ENCODE measurements at regions not wholly inside any gene's neighbourhood (a gene's known extent, or its start where the extent isn't known, plus 50 kb on each side); places are given as distances from the start of the nearest gene placed in this dataset.

DNA sequence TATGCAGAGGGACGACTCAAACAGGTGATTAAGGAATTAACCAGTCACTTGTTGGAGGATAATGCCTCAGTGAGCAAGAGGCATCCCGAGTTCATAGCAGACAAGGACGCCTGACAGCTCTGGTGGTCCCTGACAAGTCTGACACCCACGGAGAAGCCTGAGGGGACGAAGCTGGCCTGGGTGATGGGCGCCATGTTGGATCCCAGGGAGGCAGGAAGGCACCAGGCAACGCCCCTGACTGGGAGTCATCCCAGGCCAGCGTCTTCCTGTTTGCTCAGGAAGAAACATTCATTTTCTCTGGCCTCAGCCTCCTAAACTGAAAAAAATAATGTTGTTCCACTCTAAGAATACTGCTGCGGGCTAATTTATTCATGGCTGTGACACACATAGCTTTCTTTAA is 92.1 kb upstream of the ATP8B1 start:
- TF ChIP-seq, protein P1, sequence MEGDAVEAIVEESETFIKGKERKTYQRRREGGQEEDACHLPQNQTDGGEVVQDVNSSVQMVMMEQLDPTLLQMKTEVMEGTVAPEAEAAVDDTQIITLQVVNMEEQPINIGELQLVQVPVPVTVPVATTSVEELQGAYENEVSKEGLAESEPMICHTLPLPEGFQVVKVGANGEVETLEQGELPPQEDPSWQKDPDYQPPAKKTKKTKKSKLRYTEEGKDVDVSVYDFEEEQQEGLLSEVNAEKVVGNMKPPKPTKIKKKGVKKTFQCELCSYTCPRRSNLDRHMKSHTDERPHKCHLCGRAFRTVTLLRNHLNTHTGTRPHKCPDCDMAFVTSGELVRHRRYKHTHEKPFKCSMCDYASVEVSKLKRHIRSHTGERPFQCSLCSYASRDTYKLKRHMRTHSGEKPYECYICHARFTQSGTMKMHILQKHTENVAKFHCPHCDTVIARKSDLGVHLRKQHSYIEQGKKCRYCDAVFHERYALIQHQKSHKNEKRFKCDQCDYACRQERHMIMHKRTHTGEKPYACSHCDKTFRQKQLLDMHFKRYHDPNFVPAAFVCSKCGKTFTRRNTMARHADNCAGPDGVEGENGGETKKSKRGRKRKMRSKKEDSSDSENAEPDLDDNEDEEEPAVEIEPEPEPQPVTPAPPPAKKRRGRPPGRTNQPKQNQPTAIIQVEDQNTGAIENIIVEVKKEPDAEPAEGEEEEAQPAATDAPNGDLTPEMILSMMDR (IDR thresholded peaks at IDR 0.05), result no peak
- 94% methylated on average over 8 of the region's 9 CpGs for WGBS (ENCODE audit: insufficient coverage)
- H3K9ac ChIP-seq (ENCODE audit: insufficient read depth, low read length, poor library complexity, severe bottlenecking), result no peak overlapping the region
- Mint-ChIP-seq H3K9me3 (peaks cover 2 to 20% (median 8%) of the 10 kb centered on the region in 7 donors), H3K27ac (no peak overlapping the region), H3K36me3 (no peaks in the 10 kb centered on the region), H3K27me3 (ENCODE audit: low read depth in 3 of 3) (peaks cover 0 to 13% (median 6%) of the 10 kb centered on the region in 3 donors), H3K4me1 (no peaks in the 10 kb centered on the region), H3K4me3 (no peak overlapping the region)
- no peak overlapping the region for H2AFZ ChIP-seq (ENCODE audit: insufficient read depth, low read depth, low read length, poor library complexity, severe bottlenecking)
- DNase-seq, result no peak
- H4K20me1 ChIP-seq (ENCODE audit: insufficient read depth, low read length), result no peaks in the 10 kb centered on the region
- H3K36me3 ChIP-seq (replicated peaks in 1 of 2; ENCODE audit: control insufficient read depth in 1 of 2, insufficient read depth in 2 of 2, low read length in 2 of 2), result no peaks in the 10 kb centered on the region
- no peaks in the 10 kb centered on the region for H3K79me2 ChIP-seq (ENCODE audit: insufficient read depth, low read length)
- H3K4me2 ChIP-seq (replicated peaks; ENCODE audit: extremely low read depth, low read length, poor library complexity, severe bottlenecking), result no peak overlapping the region
- H3K27me3 ChIP-seq (ENCODE audit: control insufficient read depth in 2 of 2, insufficient read depth in 2 of 2, low read length in 2 of 2), result no peaks in the 10 kb centered on the region
- no peak overlapping the region for H3K27ac ChIP-seq (ENCODE audit: low read depth in 1 of 2, low read length in 2 of 2)
- H3K9me3 ChIP-seq (replicated peaks in 1 of 2; ENCODE audit: control insufficient read depth in 1 of 2, insufficient read depth in 1 of 2, low read length in 2 of 2), result peaks cover 0 to 10% of the 10 kb centered on the region in 2 donors
- intact Hi-C loops (cut with micrococcal nuclease), result no loop called here
- H3K4me1 ChIP-seq (ENCODE audit: control insufficient read depth in 1 of 2, insufficient read depth in 2 of 2, low read length in 2 of 2), result no peaks in the 10 kb centered on the region
- H3K4me3 ChIP-seq (replicated peaks in 1 of 3; ENCODE audit: low read depth in 2 of 3, low read length in 3 of 3), result no peak overlapping the region

GRCh38 chr18:57891707-57892391 is 88.7 kb upstream of the ATP8B1 start:
- no peaks in the 10 kb centered on the region for H4K20me1 ChIP-seq (ENCODE audit: insufficient read depth, low read length)
- 60% methylated on average over 1 of the region's 2 CpGs for WGBS (ENCODE audit: insufficient coverage)
- H3K79me2 ChIP-seq (ENCODE audit: insufficient read depth, low read length), result no peaks in the 10 kb centered on the region
- no peak overlapping the region for H3K4me3 ChIP-seq (replicated peaks in 1 of 3; ENCODE audit: low read depth in 2 of 3, low read length in 3 of 3)
- H3K27me3 Mint-ChIP-seq (ENCODE audit: low read depth in 3 of 3), result peaks cover 0 to 9% (median 4%) of the 10 kb centered on the region in 3 donors
- no peak overlapping the region for H2AFZ ChIP-seq (ENCODE audit: insufficient read depth, low read depth, low read length, poor library complexity, severe bottlenecking)
- TF ChIP-seq, protein P1 (IDR thresholded peaks at IDR 0.05), result no peak
- no peak overlapping the region for H3K9ac ChIP-seq (ENCODE audit: insufficient read depth, low read length, poor library complexity, severe bottlenecking)
- DNase-seq, result no peak
- no peaks in the 10 kb centered on the region for H3K4me1 Mint-ChIP-seq
- H3K27me3 ChIP-seq (ENCODE audit: control insufficient read depth in 2 of 2, insufficient read depth in 2 of 2, low read length in 2 of 2), result no peaks in the 10 kb centered on the region
- peaks cover 3 to 35% (median 19%) of the 10 kb centered on the region in 7 donors for H3K9me3 Mint-ChIP-seq
- intact Hi-C loops (cut with micrococcal nuclease), result no loop called here
- H3K4me2 ChIP-seq (replicated peaks; ENCODE audit: extremely low read depth, low read length, poor library complexity, severe bottlenecking), result no peak overlapping the region
- H3K36me3 ChIP-seq (replicated peaks in 1 of 2; ENCODE audit: control insufficient read depth in 1 of 2, insufficient read depth in 2 of 2, low read length in 2 of 2), result no peaks in the 10 kb centered on the region
- H3K27ac Mint-ChIP-seq, result no peak overlapping the region
- H3K4me1 ChIP-seq (ENCODE audit: control insufficient read depth in 1 of 2, insufficient read depth in 2 of 2, low read length in 2 of 2), result no peaks in the 10 kb centered on the region
- no peak overlapping the region for H3K4me3 Mint-ChIP-seq
- H3K9me3 ChIP-seq (replicated peaks in 1 of 2; ENCODE audit: control insufficient read depth in 1 of 2, insufficient read depth in 1 of 2, low read length in 2 of 2), result peaks cover 6 to 27% of the 10 kb centered on the region in 2 donors
- H3K36me3 Mint-ChIP-seq, result no peaks in the 10 kb centered on the region
- no peak overlapping the region for H3K27ac ChIP-seq (ENCODE audit: low read depth in 1 of 2, low read length in 2 of 2)
